NCI-H82 (cell line): ENCODE measurements at regions not wholly inside any gene's neighbourhood (a gene's known extent, or its start where the extent isn't known, plus 50 kb on each side); places are given as distances from the start of the nearest gene placed in this dataset.
"Not testable (repeated sequence)": the region's sequence is repeated elsewhere in the genome, so short reads cannot be mapped to it uniquely, and the experiment has no call there.

ENCODE experiments used
- DNase-seq: peaks from one replicate; lab custom pipeline; 2025; lab: John Stamatoyannopoulos, UW

DNA sequence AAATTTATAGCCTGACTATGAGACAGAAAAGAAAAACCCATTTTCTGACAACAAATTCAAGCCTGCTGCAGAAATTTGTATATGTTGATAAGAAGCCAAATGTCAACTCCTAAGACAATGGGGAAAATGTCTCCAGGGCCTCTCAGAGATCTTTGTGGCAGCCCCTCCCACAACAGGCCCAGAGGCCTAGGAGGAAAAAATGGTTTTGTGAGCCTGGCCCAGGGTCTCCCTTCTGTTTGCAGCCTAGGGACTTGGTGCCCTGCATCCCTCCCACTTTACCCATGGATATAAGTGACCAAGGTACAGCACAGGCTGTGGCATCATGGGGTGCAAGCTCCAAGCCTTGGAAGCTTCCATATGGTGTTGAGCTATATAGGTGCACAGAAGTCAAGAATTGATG is 740.2 kb downstream of the SEMA5A start:
- DNase-seq = no peak

GRCh38 chr5:8807636-8808035 is 738.2 kb downstream of the SEMA5A start:
- DNase-seq = no peak

DNA sequence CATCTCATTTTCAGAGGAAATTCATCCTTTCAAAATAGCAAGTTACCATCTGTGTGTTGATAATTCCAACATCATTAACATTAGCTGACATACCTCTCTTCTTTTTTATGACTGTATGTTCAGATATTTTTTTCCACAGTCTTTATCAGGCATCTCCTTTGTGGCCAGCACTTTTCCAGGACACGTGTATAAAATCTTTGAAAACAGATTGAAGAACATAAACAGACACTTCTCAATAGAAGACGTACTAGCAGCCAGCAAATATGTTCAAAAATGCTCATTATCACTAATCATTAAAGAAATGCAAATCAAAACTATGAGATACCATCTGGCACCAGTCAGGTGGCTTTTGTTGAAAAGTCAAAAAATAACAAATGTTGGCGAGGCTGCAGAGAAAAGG is 734.3 kb downstream of the SEMA5A start:
- no peak for DNase-seq

- no peak for DNase-seq
Observed at GRCh38 chr5:8813180-8813579, 732.7 kb downstream of the SEMA5A start.

GRCh38 chr5:8814105-8814504 is 731.8 kb downstream of the SEMA5A start:
- no peak for DNase-seq

DNA sequence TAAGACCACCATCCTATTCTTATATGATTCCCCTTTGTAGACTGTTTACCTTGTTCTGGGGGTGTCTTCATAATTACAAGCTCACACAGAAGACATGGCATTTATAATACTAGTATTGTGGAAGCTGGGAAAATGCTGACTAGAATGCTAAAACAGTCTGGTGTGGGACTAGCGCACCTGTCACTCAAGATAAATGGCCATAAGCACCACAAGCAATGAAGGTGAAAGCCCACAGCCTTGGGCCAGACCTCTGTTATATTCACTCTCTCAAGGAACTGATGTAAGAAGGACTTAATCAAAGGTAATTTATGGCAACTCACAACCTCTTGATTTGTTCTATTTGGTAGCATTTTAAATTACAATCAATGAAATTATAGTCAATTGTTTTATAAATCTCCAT is 721.5 kb downstream of the SEMA5A start:
- no peak for DNase-seq

DNA sequence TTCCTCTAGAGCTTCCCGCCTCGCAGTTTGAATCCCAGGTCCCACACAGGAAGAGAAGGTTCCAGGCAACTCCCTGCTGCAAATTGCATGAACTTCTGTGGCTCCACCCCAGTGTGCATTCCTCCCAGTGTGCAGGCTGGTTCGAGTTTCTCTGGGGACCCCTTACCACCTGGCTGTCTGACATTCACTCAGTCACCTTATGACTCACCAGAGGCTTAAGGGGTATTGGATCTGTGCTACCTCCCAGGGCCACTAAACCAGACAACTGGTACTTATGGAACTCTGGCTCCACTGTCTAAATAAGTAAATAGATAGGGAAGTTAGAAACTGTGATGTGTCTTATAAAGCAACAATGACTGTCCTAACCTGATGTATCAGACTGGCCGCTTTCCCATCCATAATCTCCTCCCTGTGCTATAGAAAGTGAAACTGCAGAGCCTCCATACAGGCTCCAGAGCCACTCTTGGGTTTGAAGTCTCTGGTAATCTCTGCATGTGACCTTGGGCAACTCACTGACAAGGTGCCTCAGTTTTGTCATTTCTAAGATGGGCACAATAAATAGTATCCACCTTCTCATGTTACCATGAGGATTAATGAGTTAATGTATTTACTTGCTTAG is 720.6 kb downstream of the SEMA5A start:
- DNase-seq = no peak

DNA sequence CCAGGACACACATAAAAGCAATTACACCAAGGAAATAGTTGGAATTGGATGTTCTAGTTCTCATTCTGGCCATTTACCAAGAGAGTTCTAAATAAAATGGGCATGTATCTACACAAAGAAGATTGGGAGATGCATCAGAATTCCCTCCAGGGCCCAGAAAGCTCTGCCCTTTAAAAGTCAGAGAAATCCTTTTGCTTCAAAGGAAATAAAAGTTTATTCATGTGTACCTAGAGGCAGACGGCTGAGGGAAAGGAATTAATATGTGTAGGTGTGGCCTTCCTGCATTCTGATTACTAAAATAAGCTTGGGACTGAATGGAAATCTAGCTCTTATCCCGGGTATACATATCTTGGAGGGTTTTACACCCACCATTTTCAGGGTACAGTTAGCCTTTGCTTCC is 719.4 kb downstream of the SEMA5A start:
- DNase-seq = no peak

GRCh38 chr5:8827696-8828095 is 718.2 kb downstream of the SEMA5A start:
- no peak for DNase-seq

GRCh38 chr5:8828596-8829322 is 717.1 kb downstream of the SEMA5A start:
- DNase-seq = no peak

GRCh38 chr5:8829323-8830029 is 716.4 kb downstream of the SEMA5A start:
- DNase-seq = no peak

DNA sequence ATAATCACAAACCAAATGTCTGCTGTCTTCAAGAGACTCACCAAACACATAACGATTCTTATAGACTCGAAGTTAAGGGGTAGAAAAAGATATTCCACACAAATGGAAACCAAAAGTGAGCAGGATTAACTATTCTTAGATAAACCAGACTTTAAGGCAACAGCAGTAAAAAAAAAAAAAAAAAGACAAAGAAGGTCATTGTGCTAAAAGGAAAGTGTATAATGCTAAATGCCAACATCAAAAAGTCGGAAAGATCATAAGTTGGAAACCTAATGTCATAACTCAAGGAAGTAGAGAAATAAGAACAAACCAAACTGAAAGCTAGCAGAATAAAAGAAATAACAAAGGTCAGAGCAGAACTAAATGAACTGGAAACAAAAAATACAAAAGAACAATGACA is 714.6 kb downstream of the SEMA5A start:
- DNase-seq = no peak

- no peak for DNase-seq
Observed at GRCh38 chr5:8831854-8832253, 714.0 kb downstream of the SEMA5A start.

GRCh38 chr5:8839361-8840055 is 706.4 kb downstream of the SEMA5A start:
- no peak for DNase-seq

DNA sequence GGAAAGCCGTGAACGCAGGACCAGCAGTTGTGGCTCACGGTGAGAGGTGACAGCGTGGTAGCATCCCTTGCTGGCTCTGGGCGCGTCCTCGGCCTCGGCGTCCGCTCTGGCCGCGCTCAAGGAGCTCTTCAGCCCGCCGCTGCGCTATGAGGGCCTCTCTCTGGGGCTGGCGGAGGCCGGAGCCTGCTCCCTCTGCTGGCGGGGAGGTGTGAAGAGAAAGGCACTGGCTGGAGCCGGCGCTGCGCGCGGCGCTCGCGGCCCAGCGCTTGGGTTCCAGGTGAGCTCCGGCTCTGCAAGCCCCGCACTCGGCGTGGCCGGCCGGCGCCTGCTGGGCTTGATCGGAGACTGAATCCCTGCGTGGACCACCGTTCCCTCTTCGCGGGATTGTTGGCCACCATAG is 705.6 kb downstream of the SEMA5A start:
- DNase-seq = no peak

DNA sequence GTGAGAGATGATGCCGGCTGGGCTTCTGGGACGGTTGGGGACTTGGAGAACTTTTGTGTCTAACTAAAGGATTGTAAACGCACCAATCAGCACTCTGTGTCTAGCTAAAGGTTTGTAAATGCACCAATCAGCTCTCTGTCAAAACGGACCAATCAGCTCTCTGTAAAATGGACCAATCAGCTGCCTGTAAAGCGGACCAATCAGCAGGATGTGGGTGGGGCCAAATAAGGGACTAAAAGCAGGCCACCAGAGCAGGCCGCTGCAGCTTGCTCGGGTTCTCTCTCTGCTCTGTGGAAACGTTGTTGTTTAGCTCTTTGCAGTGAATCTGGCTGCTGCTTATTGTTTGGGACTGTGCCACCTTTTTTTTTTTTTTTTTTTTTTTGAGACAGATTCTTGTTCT is 705.1 kb downstream of the SEMA5A start:
- DNase-seq = not testable (repeated sequence)

DNA sequence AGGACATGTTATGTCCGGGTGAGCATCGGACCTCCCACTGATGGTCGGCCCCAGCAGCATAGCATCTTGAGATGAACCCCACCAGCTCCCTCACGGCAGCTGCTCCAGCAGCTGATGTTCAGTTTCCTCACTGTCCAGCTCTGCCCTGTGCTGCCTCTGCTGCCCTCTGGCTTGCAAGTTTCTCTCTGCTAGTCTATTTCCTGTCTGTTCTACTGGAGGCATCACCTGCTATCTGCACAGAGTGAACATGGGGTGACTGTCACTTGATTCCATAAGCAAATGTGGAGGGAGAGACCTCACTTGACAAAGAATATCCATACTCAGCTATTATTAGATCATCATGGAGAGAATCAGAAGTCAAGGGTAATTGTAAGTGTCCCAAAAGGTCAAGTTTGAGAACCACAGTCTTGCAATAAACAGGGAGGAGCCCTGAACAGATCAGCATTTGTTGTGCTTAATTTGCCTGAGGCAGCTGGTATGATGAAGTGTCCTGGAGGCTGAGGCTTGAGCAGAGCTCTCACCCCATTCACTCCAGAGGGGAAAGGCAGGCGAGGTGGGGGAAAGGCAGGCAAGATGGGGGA is 702.8 kb downstream of the SEMA5A start:
- DNase-seq = peak; percentile 4

GRCh38 chr5:8843771-8844170 is 702.1 kb downstream of the SEMA5A start:
- DNase-seq = no peak

GRCh38 chr5:8844206-8844605 is 701.7 kb downstream of the SEMA5A start:
- DNase-seq = no peak

DNA sequence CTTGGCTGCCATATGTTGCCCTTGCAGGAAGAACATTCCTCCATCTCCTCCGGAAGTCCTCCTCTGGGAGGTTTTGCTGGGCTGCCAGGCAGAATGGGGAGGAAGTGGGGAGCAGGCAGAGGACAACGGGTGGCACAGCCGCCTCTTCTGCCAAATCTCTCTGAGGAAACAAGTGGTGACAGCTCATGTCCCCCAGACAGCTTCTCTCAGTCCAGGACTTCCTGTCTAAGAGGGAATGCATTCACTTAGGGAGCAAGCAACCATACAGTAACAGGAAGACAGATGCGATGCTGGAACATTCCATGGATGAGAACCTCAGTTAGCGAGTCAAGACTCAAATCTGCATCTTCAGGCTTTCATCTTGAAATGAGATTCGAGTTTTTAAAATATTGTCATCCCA is 701.0 kb downstream of the SEMA5A start:
- no peak for DNase-seq

DNA sequence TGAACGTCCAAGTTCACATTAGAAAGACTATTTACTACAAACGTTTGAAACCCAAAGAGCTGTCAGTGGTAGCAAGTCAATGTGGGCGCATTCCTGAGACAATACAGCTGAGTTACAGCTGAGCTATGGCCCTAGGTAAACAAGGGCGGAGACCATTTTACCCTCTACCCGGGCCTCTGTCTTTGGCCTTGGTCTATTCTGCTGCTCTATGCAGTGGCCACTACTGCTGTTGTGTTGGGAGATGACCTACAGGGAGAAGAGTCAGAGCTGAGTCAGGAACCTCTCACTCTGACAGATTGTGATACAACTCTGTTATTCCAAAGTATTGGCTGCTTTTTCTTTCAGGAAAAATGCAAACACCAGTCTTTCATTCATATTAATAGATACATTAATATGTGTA is 700.6 kb downstream of the SEMA5A start:
- DNase-seq = no peak

- DNase-seq = no peak
Observed at GRCh38 chr5:8848366-8848765, 697.5 kb downstream of the SEMA5A start.
